ENCODE measurements at regions not wholly inside any gene's neighbourhood (a gene's known extent, or its start where the extent isn't known, plus 50 kb on each side); places are given as distances from the start of the nearest gene placed in this dataset.
A peak's percentile ranks its signal among the peaks of the same experiment; 100 is the strongest.

DNA sequence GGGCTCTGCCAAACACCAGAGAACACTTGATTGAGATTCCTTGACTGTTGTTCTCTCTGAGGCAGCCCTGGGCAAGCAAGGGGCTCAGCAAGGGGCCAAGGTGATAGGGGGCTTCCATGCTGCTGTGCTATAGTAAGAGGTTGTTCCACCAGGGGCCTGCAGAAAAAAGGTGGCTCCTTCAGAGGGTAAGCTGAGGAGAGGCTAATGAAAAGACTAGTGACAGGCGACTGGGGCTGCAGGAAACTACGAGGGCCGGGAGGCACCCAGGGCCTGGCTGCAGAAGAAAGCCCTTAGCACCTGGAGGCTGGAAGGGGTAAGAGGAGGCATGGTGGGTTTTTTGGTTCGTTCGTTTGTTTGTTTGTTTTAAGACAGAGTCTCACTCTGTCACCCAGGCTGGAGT is 88.0 kb upstream of the CTNNA1 start:
- DNase-seq (ENCODE audit: low spot score), result no peak

DNA sequence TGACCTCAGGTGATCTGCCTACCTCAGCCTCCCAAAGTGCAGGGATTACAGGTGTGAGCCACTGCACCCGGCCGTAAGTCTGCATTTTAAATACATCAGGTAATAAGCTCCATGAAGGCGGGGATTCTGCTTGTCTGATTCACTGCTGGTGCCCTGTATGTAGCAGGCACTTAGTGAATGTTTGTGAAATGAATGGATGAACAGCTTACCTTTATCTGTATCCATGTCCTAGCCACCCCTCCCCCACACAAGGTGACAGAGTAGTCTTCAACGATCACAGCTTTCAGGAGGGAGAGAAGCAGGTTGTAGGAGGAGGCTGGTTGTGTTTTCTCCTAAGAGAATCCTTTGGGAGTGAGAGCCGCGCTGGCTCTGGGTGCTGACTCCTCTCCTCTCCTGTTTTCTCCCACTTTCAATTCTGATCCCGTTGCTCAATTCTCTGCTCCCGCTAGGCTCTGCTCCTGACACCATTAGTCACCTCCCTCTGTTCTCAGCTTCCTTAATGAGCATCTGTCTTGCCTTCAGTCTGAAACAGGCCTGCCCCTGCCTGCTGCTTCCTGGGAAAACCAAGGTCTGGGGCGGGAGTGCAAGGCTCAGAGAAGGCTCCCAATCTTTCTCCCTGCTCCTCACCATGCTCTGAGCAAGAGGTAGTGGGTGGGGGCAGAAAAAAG is 88.8 kb upstream of the CTNNA1 start:
- peak; percentile 76 for DNase-seq (ENCODE audit: low spot score)

DNA sequence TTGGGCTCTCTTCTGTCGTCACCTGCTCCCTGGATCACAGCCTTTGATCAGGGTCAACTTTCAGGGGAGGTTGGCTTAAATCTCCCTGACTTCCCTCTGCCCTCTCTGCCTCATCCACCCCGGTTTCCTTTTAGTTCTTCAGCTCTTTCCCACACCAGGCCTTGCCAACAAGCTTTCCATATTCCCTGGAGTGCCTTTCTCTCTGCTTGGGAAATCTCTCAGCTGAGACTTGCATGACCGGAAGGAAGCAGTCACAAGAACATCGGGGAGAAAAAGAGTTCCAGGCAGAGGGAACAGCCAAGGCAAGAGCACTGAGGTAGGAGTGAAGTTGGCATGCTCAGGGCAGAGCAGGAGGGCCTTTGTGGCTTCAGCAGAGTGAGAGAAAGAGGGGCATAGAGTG is 88.4 kb upstream of the HSPA9 start:
- no peak for DNase-seq (ENCODE audit: low spot score)

DNA sequence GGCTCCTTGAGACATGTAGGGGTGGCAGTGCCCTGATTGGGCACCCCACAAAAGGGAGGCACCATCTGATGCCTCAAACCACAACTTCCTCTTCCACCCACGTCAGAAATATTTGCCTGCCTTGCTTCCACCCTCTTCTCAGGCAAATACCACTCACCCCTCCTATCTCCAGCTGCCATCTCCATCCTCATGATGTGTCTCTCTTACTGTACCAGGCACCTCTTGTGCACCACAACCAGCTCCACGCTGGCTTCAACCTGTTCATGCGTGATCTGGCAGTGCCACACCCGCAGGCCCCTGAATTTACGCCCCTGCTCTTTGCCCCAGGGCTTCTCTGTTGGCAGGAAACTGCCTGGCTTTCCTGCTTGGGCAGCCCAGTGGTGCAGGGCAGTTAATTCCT is 87.8 kb upstream of the HSPA9 start:
- no peak for DNase-seq (ENCODE audit: low spot score)

DNA sequence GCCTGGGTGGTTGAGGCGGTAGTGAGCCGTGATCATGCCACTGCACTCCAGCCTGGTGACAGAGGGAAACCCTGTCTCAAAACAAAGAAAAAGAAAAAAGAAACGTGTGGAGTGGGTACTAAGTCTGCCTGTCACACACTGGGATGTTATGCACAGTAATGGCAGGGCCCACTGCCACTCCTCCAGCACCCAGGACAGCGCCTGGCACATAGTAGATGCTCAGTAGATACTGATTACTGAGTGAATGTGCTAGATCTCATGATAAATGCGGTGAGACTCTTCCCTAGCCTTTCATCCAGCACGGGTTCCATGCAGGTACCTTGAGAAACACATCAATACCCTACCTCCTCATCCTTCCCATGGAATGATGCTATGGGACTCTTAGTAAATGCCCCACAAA is 87.4 kb upstream of the HSPA9 start:
- DNase-seq (ENCODE audit: low spot score), result no peak

DNA sequence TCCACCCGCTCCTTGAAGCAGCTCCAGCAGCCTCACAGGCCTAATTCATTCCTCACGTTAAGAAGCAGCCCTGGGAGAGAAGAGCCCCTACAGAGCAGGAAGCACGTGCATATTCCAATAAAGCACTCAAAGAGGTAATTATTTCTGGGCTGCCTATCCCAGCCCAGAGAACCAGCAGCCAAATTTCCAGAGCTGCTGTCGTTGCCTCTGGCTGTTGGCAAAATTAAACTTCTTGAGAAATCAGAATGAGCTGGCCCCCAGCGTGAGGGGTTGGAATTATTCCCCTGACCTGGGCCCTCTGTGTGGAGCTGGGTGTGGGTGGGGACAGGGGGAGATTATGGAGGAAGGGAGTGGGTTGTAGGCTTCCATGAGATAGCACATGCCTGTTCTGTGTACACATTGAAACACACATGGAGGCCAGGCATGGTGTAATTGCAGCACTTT is 86.8 kb upstream of the HSPA9 start:
- DNase-seq (ENCODE audit: low spot score), result no peak

DNA sequence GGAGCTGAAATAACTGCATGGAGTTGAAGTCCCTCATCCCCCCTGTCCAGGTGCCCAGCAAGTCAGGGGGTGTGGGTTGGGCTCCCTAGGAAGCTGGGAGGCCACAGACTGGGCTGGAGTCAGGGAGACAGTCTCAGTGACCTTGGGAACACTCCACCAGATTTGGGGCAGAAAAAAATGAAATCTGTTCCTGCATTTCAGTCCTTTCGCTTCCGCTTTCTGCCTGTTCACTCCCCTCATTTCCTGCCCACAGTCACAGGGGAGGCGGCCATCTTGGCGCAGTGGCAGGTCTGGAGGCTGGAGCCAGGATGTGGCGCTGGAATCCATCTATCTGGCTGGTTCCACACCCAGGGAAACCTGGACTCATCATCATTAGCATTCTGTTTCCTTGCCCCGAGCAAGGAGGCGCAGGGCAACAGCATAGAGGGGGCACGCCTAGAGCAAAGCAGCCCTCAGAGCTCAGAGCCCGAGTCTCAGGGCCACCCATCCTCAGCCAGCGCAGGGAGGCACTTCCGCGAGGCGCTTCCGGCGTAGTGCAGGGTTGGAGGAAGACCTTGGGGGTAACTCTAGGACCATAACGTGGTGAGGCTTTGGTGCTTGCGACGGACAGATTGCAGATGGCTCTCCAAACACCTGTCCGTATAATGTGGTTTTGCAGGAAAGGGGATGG is 86.2 kb upstream of the HSPA9 start:
- no peak for DNase-seq (ENCODE audit: low spot score)

DNA sequence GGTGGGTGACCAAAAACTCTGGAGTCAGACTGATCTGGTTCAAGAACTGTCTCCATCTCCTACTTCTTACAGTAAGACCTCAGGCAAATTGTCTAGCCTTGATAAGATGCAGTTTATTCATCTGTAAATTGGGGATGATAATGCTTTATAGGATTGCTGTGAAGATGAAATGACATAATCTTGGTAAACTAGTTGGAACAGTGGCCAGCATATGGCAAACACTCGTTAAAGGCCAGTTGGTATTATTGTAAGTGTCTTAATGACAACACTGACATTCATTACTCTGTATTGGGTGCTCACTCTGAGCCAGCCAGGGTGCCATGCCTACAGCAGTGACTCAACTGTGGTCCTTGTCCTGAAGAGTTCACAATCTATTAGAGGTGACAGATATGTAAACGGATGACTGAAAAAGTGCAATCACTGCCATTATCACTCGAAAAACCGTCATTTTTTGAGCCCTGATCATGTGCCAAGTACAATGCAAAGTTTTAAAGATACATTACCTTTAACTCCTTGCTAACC is 84.9 kb upstream of the HSPA9 start:
- DNase-seq (ENCODE audit: low spot score), result no peak

DNA sequence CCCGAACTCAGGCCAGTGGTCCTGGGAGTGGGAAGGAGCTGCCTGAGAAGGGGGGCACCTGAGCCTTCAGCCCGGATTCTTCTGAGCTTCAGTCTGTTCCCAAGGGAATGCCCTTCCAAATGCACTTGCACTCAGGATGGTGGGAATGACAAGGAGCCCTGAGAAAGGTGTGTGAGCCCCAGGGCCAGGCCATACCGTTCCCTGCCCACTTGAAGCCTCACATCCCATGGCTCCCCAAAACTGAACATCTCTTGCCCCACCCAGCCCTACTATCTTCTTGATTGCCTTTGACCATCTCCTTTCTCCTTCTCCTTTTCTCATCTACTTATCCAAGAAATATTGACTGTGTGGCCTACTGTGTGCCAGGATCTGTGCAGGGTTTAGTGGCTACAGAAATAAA is 84.4 kb upstream of the HSPA9 start:
- no peak for DNase-seq (ENCODE audit: low spot score)

DNA sequence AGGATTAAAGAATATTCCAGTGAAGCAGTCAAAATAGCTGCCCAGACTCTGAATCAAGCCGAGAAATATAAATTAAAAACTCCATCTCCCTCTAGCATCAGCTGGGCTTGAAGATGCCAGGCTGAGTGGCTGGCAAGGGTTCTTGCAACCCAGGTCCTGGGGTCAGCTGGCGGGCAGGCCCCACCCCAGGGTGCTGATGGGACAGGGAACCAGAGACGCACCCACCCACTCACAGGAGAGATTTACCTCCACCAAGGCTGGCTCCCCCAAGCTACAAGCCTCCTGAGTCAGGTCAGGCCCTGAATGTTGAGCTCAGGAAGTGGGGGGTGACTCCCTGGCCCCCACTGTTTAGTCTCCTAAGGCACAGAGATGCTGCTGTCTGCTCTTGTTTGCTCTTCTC is 83.9 kb upstream of the HSPA9 start:
- no peak for DNase-seq (ENCODE audit: low spot score)

DNA sequence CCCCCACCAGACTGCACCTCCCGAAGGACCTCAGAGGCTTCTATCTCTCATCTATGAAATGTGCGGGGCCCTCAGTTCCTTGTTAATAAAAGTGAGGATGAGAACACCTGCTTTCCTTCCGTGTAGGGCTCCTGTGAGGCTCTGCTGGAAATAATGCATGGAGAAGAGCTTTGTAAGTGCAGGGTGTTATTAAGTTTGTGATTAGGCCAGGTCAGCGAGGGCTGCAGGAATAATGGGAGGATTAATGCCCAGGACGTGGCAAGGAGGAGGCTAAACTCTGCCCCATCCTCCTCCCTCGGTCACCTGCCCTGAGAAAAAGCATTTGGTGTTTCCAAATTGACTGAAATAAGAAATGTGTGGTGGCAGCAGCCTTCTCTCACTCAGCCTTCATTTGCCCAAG is 83.5 kb upstream of the HSPA9 start:
- no peak for DNase-seq (ENCODE audit: low spot score)

DNA sequence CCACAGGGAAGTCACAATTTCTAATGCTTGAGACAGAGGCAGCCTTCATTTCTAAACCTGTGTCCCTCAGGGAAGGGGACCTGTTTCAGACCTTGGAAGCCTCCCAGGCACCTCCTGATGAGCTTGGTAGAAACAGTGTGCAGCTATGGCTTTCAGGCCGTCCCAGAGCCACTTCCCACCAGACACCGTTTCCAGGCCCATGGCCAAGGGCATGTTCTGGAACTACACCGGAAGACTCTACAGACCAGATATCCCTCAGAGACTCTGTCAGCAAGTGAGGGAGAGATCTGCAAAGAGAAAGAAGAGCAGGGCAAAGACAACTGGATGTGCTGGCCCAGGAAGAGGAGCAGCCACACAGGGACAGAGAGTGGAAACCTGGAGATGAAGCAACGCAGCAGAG is 82.2 kb upstream of the HSPA9 start:
- no peak for DNase-seq (ENCODE audit: low spot score)

DNA sequence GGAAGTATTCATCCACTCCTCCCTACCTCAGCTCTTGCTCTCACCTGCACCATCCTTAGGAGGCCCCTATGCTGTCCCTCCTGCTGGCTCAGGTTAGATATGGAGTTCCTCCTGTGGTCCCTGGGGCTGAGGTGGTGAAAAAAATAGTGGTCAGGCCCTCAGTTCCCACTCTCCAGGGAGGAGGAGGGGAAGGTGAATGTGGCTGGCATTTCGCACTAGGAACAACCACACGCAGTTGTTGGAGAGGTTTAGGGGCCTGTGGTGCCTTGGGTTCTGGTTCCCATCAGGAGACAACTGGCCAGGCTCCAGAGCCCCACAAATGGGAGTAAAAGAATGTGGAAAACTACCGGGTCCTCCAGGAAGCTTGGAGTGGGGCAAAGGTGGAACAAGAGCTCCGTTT is 81.7 kb upstream of the HSPA9 start:
- no peak for DNase-seq (ENCODE audit: low spot score)

DNA sequence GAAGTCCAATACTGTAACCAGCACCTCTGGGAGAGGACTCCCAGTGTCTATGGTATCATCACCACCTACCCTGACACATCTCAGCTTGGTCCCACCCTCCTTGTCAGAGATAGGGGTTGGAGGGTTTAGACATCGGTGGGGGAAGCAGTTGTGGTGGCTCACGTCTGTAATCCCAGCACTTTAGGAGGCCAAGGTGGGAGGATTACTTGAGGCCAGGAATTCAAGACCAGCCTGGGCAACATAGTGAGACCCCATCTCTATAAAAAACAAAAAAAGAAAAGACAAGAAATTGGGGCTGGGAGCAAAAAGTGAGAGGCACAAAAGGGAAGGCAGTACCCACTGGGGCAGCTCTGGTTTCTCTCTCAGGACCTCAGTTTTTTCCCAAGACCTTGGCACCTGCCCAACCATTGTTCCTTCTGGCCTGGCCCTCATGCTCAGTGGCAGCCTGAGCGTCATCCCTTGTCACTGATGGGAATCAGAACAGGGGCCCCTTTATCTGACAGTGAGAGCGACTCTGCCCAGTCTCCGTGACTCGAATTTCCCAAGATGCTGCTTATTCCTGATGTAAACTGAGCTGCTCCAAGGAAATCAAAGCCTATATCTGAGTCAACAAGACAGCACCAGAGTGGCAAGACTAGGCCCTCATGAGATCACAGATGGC is 80.5 kb upstream of the HSPA9 start:
- peak; percentile 98 for DNase-seq (ENCODE audit: low spot score)

DNA sequence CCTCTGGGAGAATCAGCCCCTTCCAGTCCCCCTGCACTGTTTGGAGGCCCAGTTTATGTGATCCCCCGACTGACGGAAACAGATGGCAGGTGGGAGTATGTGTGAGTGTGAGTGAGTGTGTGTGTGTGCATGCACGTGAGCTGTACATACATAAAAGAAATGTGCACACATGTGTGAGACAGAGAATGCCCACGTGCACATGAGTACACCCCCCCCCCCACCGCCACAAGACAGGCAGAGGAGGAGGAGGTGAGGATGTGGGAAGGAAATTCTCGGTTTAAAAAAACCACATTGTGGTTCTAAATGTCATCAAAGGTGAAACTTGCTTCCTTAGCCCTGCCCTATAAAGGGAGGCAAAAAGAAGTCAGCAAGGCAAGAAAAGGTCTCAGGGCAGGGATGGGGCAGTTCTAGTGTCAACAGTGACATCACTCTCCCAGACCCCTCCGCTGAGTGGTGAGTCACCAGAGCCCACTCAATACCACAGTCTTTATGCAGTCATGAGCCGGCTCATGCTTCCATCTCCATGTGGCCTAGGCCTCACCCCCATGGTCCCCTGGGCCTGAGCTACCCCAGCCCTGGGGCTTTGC is 79.2 kb upstream of the HSPA9 start:
- peak; percentile 57 for DNase-seq (ENCODE audit: low spot score)

DNA sequence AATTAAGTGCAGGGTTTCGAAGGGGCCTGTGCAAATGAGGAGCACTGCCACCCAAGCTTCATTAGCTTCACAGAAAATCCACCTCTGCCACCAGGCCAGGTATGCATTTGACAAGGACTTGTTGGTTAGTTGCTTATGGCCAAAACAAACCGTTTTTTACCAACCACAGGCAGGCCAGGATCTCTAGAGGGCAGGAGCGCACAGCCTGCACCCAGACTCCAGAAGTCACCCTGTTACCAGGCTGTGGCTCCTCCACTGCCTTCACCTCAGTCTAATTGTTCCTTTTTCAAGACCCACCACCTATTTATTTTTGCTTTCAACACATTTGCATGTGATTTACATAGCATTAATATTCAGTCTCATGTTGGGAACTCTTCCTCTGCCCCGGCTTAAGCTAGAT is 78.3 kb upstream of the HSPA9 start:
- no peak for DNase-seq (ENCODE audit: low spot score)

DNA sequence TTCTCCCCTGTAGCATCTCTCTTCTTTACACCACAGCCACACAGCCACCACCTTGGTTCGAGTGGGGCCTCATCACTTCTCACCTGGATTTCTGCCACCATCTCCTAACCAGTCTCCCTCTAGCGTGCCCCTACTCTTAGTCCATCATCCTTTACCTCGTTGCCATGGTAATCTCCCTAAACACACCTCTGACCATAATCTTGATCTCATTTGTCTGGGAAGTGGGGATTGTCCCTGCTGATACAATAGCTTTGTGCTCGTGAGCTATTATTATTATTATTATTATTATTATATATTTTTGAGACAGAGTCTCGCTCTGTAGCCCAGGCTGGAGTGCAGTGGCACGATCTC is 76.5 kb upstream of the HSPA9 start:
- DNase-seq (ENCODE audit: low spot score), result no peak

DNA sequence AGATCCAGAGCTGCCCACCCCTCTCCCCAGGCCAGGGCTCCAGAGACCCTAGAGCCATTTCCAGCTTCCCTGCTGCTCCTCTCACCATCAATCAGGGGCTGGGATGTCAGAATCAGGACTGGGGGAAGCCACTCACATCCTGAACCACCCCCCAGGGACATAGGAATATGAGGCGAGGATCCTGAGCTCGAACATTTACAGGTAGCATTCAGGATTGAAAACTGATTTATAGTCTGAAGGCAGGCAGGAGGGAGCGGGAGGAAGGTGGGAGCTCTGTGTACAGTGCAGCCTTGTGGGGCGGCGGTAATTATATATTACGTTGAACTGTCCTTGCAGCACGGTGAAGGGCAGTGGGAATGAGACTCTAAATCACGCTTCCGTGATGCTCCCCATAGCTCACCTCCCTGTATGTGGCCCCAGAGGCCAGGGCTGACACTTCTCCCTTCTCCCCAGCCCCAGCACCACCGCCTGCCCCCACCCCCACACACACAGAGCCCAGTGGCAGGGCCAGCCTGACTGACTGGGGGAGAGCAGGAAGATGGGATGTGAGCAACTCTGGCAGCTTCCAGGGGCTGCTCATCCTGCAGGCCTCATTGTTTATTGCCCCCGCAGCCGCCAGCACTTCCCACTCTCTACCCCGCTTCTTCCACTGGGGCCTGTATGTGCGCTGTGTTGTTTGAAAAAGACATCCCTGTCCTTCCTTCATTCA is 76.0 kb upstream of the HSPA9 start:
- no peak for DNase-seq (ENCODE audit: low spot score)

DNA sequence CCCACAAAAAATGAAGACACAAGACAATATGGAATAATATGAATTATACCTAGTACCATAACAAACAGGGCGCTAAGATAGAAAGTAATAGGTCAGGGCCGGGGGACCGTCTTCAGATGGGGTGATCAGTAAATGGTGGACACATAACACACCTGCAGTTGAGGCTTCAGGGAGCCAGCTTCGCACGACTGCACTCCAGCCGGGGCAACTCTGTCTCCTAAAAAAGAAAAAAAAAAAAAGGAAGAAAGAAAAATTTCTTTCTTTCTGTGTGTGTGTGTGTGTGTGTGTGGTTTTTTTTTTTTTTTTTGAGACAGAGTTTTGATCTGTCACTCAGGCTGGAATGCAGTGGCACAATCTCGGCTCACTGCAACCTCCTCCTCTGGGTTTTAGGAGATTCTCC is 75.0 kb upstream of the HSPA9 start:
- DNase-seq (ENCODE audit: low spot score), result no peak

DNA sequence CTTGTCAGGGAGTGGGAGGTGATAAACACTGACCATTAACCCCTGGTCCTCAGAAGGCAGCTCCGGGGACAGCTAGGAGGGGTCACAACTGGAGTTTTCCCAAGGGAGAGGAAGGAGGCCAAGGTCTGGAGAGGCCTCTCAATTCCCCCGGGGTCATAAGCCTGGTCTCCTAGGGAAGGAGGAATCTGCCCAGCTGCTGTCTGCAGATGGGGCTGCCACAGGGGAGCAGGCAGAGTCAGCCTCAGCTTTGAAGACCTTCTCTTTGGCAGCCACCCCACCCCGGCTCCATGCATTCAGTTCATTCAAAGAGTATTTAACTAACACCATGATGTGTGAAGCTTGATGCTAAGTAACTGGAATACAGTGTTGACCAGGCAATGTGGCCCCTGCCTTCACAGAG is 74.6 kb upstream of the HSPA9 start:
- DNase-seq (ENCODE audit: low spot score), result no peak

DNA sequence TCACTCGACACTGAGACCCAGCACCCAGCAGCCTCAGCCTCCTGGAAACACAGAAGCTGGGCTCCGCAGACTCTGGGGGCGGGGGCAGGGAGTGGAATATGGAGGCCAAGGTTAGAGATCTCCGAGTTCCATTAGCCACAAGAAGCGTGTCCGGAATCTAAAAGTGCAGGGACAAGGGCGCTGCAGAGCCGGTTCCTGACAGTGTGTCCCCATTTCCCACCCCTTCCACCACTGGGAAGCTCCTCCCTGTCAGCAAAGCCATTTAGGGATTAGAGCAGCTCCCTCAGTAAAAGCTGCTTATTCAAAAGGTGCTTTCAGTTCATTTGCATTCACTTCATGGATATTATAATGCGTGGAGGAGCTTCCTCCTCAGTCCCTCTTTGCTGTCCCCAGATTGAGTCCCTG is 74.1 kb upstream of the HSPA9 start:
- DNase-seq (ENCODE audit: low spot score), result no peak

DNA sequence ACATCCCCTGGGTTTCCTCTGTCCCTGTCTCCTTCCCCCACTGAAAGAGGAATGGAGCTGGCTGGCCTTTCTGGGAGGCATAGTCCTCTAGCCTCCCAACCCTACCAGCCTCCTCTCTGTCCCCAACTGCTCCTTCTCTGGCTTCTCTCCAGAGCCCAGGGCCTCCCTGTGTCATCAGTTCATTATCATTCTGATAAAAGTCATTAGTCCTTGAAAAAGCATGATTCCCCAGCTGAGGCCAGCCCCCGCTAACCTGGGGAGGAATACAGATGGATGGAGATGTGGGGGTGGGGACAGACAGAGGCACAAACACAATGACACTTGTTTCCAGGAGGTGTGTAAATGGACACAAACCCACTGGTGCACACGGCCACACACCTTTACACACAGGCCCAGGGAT is 73.6 kb upstream of the HSPA9 start:
- DNase-seq (ENCODE audit: low spot score), result no peak
